ENCODE measurements at regions not wholly inside any gene's neighbourhood (a gene's known extent, or its start where the extent isn't known, plus 50 kb on each side); places are given as distances from the start of the nearest gene placed in this dataset.

DNA sequence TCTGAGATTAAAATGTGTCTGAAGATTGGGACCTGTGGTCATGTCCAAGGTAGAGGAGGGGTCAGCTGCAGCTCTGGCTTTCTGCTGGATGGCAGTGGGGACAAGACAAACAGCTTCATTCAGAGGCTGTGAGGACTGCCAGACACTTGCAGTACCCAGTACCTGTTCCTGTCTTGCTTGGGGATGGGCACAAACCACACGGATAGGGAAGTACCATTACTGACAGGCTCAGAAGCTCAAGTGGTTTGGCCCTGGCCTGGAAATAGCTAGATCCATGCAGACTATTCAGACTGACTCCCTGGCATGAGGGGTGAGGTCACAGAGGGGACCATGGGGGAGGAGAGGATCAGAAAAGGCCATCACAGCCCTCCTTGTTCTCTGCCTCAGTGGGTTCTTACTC lies 56.0 kb upstream of the COMTD1 start:
- no peak overlapping the region for H3K27ac ChIP-seq (ENCODE audit: low read depth, low read length)
- CTCF ChIA-PET (ENCODE audit: partially characterized antibody), result interaction anchor here (2.0 kb wide), 1 partner anchor 18 kb away, joined by 5 read pairs; no protein-coding TSS in a partner anchor
- no peak for FAIRE-seq
- no peak for TF ChIP-seq CHD7 (IDR thresholded peaks at IDR 0.05; ENCODE audit: insufficient replicate concordance, low read length)

More for the DNA sequence above, 56.0 kb upstream of the COMTD1 start:
- H3K79me2 ChIP-seq (ENCODE audit: control insufficient read depth in 1 of 2, insufficient read depth in 2 of 2, low read length in 2 of 2), result no peaks in the 10 kb centered on the region
- H4K91ac ChIP-seq (replicated peaks; ENCODE audit: insufficient read length, low read length), result no peak overlapping the region
- DNase-seq (ENCODE audit: low read depth in 1 of 2, low spot score in 2 of 2), result no peak
- H2BK12ac ChIP-seq (ENCODE audit: low read depth, low read length), result no peak overlapping the region
- no peak overlapping the region for H2AFZ ChIP-seq (ENCODE audit: low read length)
- 0 out of 4 replicates have a peak, but pooled peaks cover 0 to 2% of the 10 kb centered on the region in 2 experiments for H3K9me3 ChIP-seq (ENCODE audit: insufficient read depth in 2 of 2, low read depth in 1 of 2, low read length in 1 of 2)
- WGBS, 2 experiments (ENCODE audit: extremely low coverage in 1 of 2, insufficient coverage in 1 of 2, insufficient read length in 1 of 2, insufficient replicate concordance in 2 of 2, low coverage in 1 of 2, low lambda C conversion rate in 2 of 2, missing lambda C conversion rate in 1 of 2), result 78% methylated on average over 1 of the region's 1 CpG; no CpG with 5 or more reads in 1 of the 2 experiments
- H3K27me3 ChIP-seq (replicated peaks in 1 of 4; ENCODE audit: control insufficient read depth in 3 of 4, extremely low read depth in 1 of 4, insufficient read depth in 3 of 4, low read length in 3 of 4), result peaks cover 5 to 33% (median 28%) of the 10 kb centered on the region in 4 experiments
- H3K23ac ChIP-seq (ENCODE audit: insufficient read length), result no peak overlapping the region
- no peak overlapping the region for H3K18ac ChIP-seq (ENCODE audit: extremely low read depth, low read length)
- H3K23me2 ChIP-seq (ENCODE audit: low read depth, low read length), result peaks cover 5% of the 10 kb centered on the region
- no peaks in the 10 kb centered on the region for H4K20me1 ChIP-seq (replicated peaks in 1 of 2; ENCODE audit: control insufficient read depth in 1 of 2, insufficient read depth in 2 of 2, low read length in 2 of 2)
- no peak overlapping the region for H3K4me2 ChIP-seq (ENCODE audit: insufficient read depth in 1 of 2, low read depth in 2 of 2, low read length in 2 of 2)
- no peak overlapping the region for H2BK5ac ChIP-seq (ENCODE audit: low read depth, low read length)
- H4K5ac ChIP-seq (ENCODE audit: insufficient read length, low read depth, low read length), result no peak overlapping the region
- H3K56ac ChIP-seq (replicated peaks; ENCODE audit: insufficient read length, low read depth, low read length), result no peak overlapping the region
- no peak overlapping the region for H2AK5ac ChIP-seq (ENCODE audit: low read depth, low read length)
- no peak overlapping the region for H4K8ac ChIP-seq (ENCODE audit: extremely low read depth, insufficient read depth, low read length)
- no peak overlapping the region for H2BK15ac ChIP-seq (ENCODE audit: low read length)
- H3K9ac ChIP-seq (replicated peaks in 1 of 4; ENCODE audit: extremely low read depth in 1 of 4, low read depth in 3 of 4, low read length in 3 of 4), result no peak overlapping the region
- H3K4ac ChIP-seq (replicated peaks; ENCODE audit: insufficient read length, low read depth, low read length), result no peak overlapping the region
- H3K79me1 ChIP-seq (ENCODE audit: low read depth, low read length), result no peaks in the 10 kb centered on the region
- H3K4me3 ChIP-seq (ENCODE audit: extremely low read depth in 1 of 4, insufficient read depth in 2 of 4, low read depth in 3 of 4, low read length in 4 of 4), result no peak overlapping the region
- H3K4me1 ChIP-seq (replicated peaks in 1 of 4; ENCODE audit: control insufficient read depth in 3 of 4, insufficient read depth in 4 of 4, low read length in 3 of 4), result no peaks in the 10 kb centered on the region
- POLR2A ChIA-PET (ENCODE audit: partially characterized antibody), result no interaction called here
- no peak overlapping the region for H3K14ac ChIP-seq (ENCODE audit: insufficient read length)
- H2BK20ac ChIP-seq (ENCODE audit: low read length), result no peak overlapping the region
- no peak overlapping the region for H2BK120ac ChIP-seq (replicated peaks; ENCODE audit: low read depth, low read length)
- H3K36me3 ChIP-seq (ENCODE audit: control insufficient read depth in 2 of 4, insufficient read depth in 4 of 4, low read length in 3 of 4), result no peaks in the 10 kb centered on the region
